ENCODE measurements at regions not wholly inside any gene's neighbourhood (a gene's known extent, or its start where the extent isn't known, plus 50 kb on each side); places are given as distances from the start of the nearest gene placed in this dataset.

GRCh38 chr2:172361360-172361759 lies 66.0 kb upstream of the ITGA6 start:
- intact Hi-C loops (cut with DNase I; ENCODE audit: low total_unique reads): no loop called here
- no peak for DNase-seq

GRCh38 chr2:172361840-172362239 lies 65.5 kb upstream of the ITGA6 start:
- intact Hi-C loops (cut with DNase I; ENCODE audit: low total_unique reads): no loop called here
- Histone ChIP-seq H3K4me3 (no peak overlapping the region), H3K36me3 (no peaks in the 10 kb centered on the region), H3K4me1 (peaks cover 5 to 20% (median 16%) of the 10 kb centered on the region in 4 donors), H3K27me3 (no peaks in the 10 kb centered on the region), H3K27ac (no peak overlapping the region), H3K9me3 (no peaks in the 10 kb centered on the region)
- no peak for DNase-seq
- no peak for TF ChIP-seq CTCF (IDR thresholded peaks at IDR 0.05)

More at GRCh38 chr2:172361360-172361759, 66.0 kb upstream of the ITGA6 start:
- Histone ChIP-seq H3K9me3 (no peaks in the 10 kb centered on the region), H3K4me1 (peaks cover 5 to 20% (median 16%) of the 10 kb centered on the region in 4 donors), H3K4me3 (no peak overlapping the region), H3K27me3 (no peaks in the 10 kb centered on the region), H3K36me3 (no peaks in the 10 kb centered on the region), H3K27ac (no peak overlapping the region)
- TF ChIP-seq CTCF (IDR thresholded peaks at IDR 0.05): no peak

DNA sequence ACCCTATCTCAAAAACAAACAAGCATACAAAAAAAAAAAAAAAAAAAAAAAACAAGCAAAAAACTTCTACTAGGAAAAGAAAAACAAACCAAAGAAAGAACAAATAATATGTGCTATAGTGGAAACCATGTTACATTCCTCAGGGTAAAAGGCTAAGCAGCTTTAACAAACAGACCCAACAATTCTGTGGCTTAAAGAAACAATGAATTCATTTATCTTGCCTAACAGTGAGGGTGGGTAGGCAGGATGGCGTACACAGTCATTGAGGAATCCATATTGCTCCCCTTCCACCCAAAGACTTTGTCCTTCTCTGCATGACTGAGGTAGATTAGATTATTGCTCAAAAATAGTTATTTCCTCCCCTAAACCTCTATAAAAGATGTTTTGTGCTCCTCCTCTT lies 63.1 kb upstream of the ITGA6 start:
- no peak overlapping the region for H3K27ac ChIP-seq
- H3K4me1 ChIP-seq: peaks cover 0 to 1% (median 0%) of the 10 kb centered on the region in 4 donors
- peaks cover 0 to 9% (median 7%) of the 10 kb centered on the region in 3 donors for H3K9me3 ChIP-seq
- TF ChIP-seq CTCF (IDR thresholded peaks at IDR 0.05): no peak
- no peak for DNase-seq
- H3K27me3 ChIP-seq: no peaks in the 10 kb centered on the region
- H3K4me3 ChIP-seq: no peak overlapping the region
- no peaks in the 10 kb centered on the region for H3K36me3 ChIP-seq
- intact Hi-C loops (cut with DNase I; ENCODE audit: low total_unique reads): no loop called here

- TF ChIP-seq CTCF (IDR thresholded peaks at IDR 0.05): no peak
- DNase-seq: no peak
- Histone ChIP-seq H3K9me3 (peaks cover 0 to 10% (median 7%) of the 10 kb centered on the region in 3 donors), H3K27me3 (no peaks in the 10 kb centered on the region), H3K36me3 (no peaks in the 10 kb centered on the region), H3K27ac (no peak overlapping the region), H3K4me1 (no peaks in the 10 kb centered on the region), H3K4me3 (no peak overlapping the region)
- intact Hi-C loops (cut with DNase I; ENCODE audit: low total_unique reads): no loop called here
Observed at GRCh38 chr2:172366596-172367150, 60.7 kb upstream of the ITGA6 start.

DNA sequence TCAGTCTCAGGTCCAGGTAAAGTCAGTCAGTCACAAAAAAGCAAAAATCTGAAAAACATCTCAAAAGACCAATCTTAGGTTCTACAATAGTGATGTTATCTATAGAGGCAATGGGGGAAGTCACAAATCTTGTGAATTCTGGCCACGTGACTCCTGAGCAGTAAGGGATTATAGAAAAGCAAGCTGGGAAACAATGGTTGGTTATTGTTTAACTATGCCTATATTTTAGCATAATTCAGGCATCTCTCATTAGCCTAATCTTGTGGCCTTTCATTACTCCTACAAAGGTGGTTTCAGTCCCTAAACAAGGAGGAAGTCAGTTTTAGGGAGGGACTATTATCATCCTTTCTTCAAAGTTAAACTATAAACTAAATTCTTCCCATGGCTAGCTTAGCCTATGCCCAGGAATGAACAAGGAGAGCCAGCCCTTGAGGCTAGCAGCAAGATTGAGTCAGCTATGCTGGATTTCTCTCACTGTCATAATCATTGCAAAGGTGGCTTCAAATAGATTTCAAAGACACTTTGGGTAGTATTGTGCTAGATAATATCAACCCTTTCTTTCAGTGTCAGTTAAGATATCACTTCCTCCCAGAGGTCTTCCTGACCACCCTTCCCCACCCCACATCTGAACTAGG lies 56.4 kb upstream of the ITGA6 start:
- H3K36me3 ChIP-seq: no peaks in the 10 kb centered on the region
- H3K4me3 ChIP-seq: no peak overlapping the region
- TF ChIP-seq CTCF (IDR thresholded peaks at IDR 0.05): no peak
- H3K27me3 ChIP-seq: no peaks in the 10 kb centered on the region
- H3K4me1 ChIP-seq: peaks cover 0 to 3% (median 0%) of the 10 kb centered on the region in 4 donors
- DNase-seq: no peak
- H3K27ac ChIP-seq: no peak overlapping the region
- intact Hi-C loops (cut with DNase I; ENCODE audit: low total_unique reads): no loop called here
- peaks cover 0 to 10% (median 7%) of the 10 kb centered on the region in 3 donors for H3K9me3 ChIP-seq

All from tibial artery (tissue), 4 donors.